GM12878 (cell line): ENCODE measurements at regions not wholly inside any gene's neighbourhood (a gene's known extent, or its start where the extent isn't known, plus 50 kb on each side); places are given as distances from the start of the nearest gene placed in this dataset.
"Not testable (repeated sequence)": the region's sequence is repeated elsewhere in the genome, so short reads cannot be mapped to it uniquely, and the experiment has no call there.

Experiments used
- CBX3 ChIP-seq: fragments of 200-600 bp; sonication (generic); IDR thresholded peaks from 2 replicates; pipeline ENCODE4 v1.6.1; 2016; ENCODE audit warnings: low read depth, borderline replicate concordance
- CBX5 ChIP-seq: sonication (generic); IDR thresholded peaks from 2 replicates; pipeline ENCODE4 v1.6.1; 2016; ENCODE audit warnings: low read depth, moderate library complexity, mild to moderate bottlenecking, inconsistent platforms
- GABPA ChIP-seq: IDR thresholded peaks from 2 replicates; pipeline ENCODE4 v1.6.1; 2014; ENCODE audit warnings: antibody characterized with exemption, low read depth, mild to moderate bottlenecking, inconsistent platforms
- KAT2A ChIP-seq: conservative IDR thresholded peaks from 2 replicates; pipeline ENCODE4 v1.6.1; 2011; ENCODE audit warnings: low read depth, low read length; ENCODE audit not compliant: control insufficient read depth
- MXI1 ChIP-seq: fragments of 150-350 bp; IDR thresholded peaks from 2 replicates; pipeline ENCODE4 v1.6.1; 2011; ENCODE audit warnings: low read depth, mild to moderate bottlenecking, inconsistent platforms, low read length, improper control_type of control experiment
- NR2C2 ChIP-seq: IDR thresholded peaks from 2 replicates; pipeline ENCODE4 v1.6.1; 2011; ENCODE audit warnings: borderline replicate concordance, low read depth; ENCODE audit not compliant: control insufficient read depth, insufficient read length
- POLR2A ChIP-seq: IDR thresholded peaks from 2 replicates; pipeline ENCODE4 v1.6.1; 2011; ENCODE audit warnings: low read depth, mild to moderate bottlenecking, low read length
- SP1 ChIP-seq: IDR thresholded peaks from one replicate; pipeline ENCODE4 v1.6.1; 2011; ENCODE audit warnings: low read depth, low read length
- STAT3 ChIP-seq: IDR thresholded peaks from 2 replicates; pipeline ENCODE4 v1.6.1; 2011; ENCODE audit warnings: low read depth, low read length, improper control_type of control experiment
- ZBTB11 ChIP-seq: fragments of 450-650 bp; formaldehyde crosslinking; IDR thresholded peaks from 2 replicates; pipeline ENCODE4 v1.5.0; 2022; ENCODE audit warnings: mild to moderate bottlenecking, missing genetic modification characterization
- ZNF207 ChIP-seq: fragments of 450-650 bp; IDR thresholded peaks from 2 replicates; pipeline ENCODE4 v1.6.1; 2014; ENCODE audit warnings: antibody characterized with exemption, mild to moderate bottlenecking, borderline replicate concordance
- TF ChIP-seq, protein P1 (sequence below), 3 experiments: IDR thresholded peaks in 2 of 3; conservative IDR thresholded peaks in 1 of 3; 2 replicates each; pipeline ENCODE4 v1.5.1; 2011; ENCODE audit warnings: low read depth in 3 of 3, low read length in 3 of 3, mild to moderate bottlenecking in 3 of 3, control low read depth in 2 of 3, moderate library complexity in 2 of 3, inconsistent platforms in 1 of 3, mixed read lengths in 1 of 3; ENCODE audit not compliant: control insufficient read depth in 2 of 3, insufficient read depth in 1 of 3; ENCODE audit errors: extremely low read depth in 1 of 3
- TF ChIP-seq, protein P2 (sequence below): IDR thresholded peaks from 2 replicates; pipeline ENCODE4 v1.6.1; 2012; ENCODE audit warnings: mild to moderate bottlenecking, low read depth, low read length

DNA sequence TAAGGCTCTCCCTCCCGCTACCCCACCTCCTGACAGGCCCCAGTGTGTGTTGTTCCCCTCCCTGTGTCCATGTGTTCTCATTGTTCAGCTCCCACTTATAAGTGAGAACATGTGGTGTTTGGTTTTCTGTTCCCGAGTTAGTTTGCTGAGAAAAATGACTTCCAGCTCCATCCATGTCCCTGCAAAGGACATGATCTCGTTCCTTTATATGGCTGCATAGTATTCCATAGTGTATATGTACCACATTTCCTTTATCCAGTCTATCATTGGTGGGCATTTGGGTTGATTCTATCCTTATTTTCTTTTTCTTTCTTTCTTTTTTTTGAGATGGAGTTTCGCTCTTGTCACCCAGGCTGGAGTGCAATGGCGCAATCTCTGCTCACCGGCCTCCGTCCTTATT lies 57.8 kb upstream of the RASSF3 start:
- not testable (repeated sequence) for TF ChIP-seq ZBTB11, SP1, ZNF207, NR2C2, KAT2A, CBX3, STAT3, CBX5, GABPA, POLR2A, MXI1
- TF ChIP-seq, protein P1, sequence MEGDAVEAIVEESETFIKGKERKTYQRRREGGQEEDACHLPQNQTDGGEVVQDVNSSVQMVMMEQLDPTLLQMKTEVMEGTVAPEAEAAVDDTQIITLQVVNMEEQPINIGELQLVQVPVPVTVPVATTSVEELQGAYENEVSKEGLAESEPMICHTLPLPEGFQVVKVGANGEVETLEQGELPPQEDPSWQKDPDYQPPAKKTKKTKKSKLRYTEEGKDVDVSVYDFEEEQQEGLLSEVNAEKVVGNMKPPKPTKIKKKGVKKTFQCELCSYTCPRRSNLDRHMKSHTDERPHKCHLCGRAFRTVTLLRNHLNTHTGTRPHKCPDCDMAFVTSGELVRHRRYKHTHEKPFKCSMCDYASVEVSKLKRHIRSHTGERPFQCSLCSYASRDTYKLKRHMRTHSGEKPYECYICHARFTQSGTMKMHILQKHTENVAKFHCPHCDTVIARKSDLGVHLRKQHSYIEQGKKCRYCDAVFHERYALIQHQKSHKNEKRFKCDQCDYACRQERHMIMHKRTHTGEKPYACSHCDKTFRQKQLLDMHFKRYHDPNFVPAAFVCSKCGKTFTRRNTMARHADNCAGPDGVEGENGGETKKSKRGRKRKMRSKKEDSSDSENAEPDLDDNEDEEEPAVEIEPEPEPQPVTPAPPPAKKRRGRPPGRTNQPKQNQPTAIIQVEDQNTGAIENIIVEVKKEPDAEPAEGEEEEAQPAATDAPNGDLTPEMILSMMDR (IDR thresholded peaks at IDR 0.05 in 2 of 3, conservative IDR thresholded peaks at IDR 0.05 in 1 of 3; ENCODE audit: control insufficient read depth in 2 of 3, extremely low read depth in 1 of 3, insufficient read depth in 1 of 3, low read depth in 3 of 3, low read length in 3 of 3), result not testable (repeated sequence)
- TF ChIP-seq, protein P2, sequence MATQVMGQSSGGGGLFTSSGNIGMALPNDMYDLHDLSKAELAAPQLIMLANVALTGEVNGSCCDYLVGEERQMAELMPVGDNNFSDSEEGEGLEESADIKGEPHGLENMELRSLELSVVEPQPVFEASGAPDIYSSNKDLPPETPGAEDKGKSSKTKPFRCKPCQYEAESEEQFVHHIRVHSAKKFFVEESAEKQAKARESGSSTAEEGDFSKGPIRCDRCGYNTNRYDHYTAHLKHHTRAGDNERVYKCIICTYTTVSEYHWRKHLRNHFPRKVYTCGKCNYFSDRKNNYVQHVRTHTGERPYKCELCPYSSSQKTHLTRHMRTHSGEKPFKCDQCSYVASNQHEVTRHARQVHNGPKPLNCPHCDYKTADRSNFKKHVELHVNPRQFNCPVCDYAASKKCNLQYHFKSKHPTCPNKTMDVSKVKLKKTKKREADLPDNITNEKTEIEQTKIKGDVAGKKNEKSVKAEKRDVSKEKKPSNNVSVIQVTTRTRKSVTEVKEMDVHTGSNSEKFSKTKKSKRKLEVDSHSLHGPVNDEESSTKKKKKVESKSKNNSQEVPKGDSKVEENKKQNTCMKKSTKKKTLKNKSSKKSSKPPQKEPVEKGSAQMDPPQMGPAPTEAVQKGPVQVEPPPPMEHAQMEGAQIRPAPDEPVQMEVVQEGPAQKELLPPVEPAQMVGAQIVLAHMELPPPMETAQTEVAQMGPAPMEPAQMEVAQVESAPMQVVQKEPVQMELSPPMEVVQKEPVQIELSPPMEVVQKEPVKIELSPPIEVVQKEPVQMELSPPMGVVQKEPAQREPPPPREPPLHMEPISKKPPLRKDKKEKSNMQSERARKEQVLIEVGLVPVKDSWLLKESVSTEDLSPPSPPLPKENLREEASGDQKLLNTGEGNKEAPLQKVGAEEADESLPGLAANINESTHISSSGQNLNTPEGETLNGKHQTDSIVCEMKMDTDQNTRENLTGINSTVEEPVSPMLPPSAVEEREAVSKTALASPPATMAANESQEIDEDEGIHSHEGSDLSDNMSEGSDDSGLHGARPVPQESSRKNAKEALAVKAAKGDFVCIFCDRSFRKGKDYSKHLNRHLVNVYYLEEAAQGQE, result not testable (repeated sequence)
